IPS-18a (cell line): ENCODE measurements at regions not wholly inside any gene's neighbourhood (a gene's known extent, or its start where the extent isn't known, plus 50 kb on each side); places are given as distances from the start of the nearest gene placed in this dataset.

ENCODE experiments used
- H3K27ac ChIP-seq: one replicate; pipeline ENCODE4 v1.5.1; 2013; ENCODE audit warnings: low read length
- H3K27me3 ChIP-seq: one replicate; pipeline ENCODE4 v1.6.1; 2013; ENCODE audit warnings: mild to moderate bottlenecking, low read length; ENCODE audit not compliant: control insufficient read depth, insufficient read depth
- H3K36me3 ChIP-seq: one replicate; pipeline ENCODE4 v1.6.1; 2013; ENCODE audit warnings: low read depth, low read length; ENCODE audit not compliant: control insufficient read depth
- H3K4me1 ChIP-seq: one replicate; pipeline ENCODE4 v1.6.1; 2013; ENCODE audit warnings: low read depth, low read length; ENCODE audit not compliant: control insufficient read depth
- H3K4me3 ChIP-seq: one replicate; pipeline ENCODE4 v1.5.1; 2013; ENCODE audit warnings: low read length
- H3K9ac ChIP-seq: one replicate; pipeline ENCODE4 v1.6.1; 2013; ENCODE audit warnings: mild to moderate bottlenecking, low read length, moderate library complexity
- H3K9me3 ChIP-seq: one replicate; pipeline ENCODE4 v1.6.1; 2013; ENCODE audit warnings: low read depth, low read length; ENCODE audit not compliant: control insufficient read depth

- Histone ChIP-seq H3K27me3 (no peaks in the 10 kb centered on the region), H3K4me3 (no peak overlapping the region), H3K9ac (no peak overlapping the region), H3K4me1 (peaks cover 20% of the 10 kb centered on the region), H3K36me3 (no peaks in the 10 kb centered on the region), H3K9me3 (no peaks in the 10 kb centered on the region), H3K27ac (no peak overlapping the region)
Measured at GRCh38 chr1:101739146-101739545, 257.6 kb downstream of the OLFM3 start.

GRCh38 chr1:101739826-101740330, 256.8 kb downstream of the OLFM3 start:
- Histone ChIP-seq H3K36me3 (no peaks in the 10 kb centered on the region), H3K9me3 (no peaks in the 10 kb centered on the region), H3K9ac (no peak overlapping the region), H3K4me3 (no peak overlapping the region), H3K4me1 (peaks cover 20% of the 10 kb centered on the region), H3K27ac (no peak overlapping the region), H3K27me3 (no peaks in the 10 kb centered on the region)

- no peak overlapping the region for H3K9ac ChIP-seq
- H3K9me3 ChIP-seq, result no peaks in the 10 kb centered on the region
- no peak overlapping the region for H3K4me3 ChIP-seq
- peaks cover 20% of the 10 kb centered on the region for H3K4me1 ChIP-seq
- no peaks in the 10 kb centered on the region for H3K27me3 ChIP-seq
- no peaks in the 10 kb centered on the region for H3K36me3 ChIP-seq
- no peak overlapping the region for H3K27ac ChIP-seq
Measured at GRCh38 chr1:101741910-101742309, 254.8 kb downstream of the OLFM3 start.

GRCh38 chr1:101742509-101742908, 254.2 kb downstream of the OLFM3 start:
- H3K27ac ChIP-seq, result no peak overlapping the region
- H3K4me3 ChIP-seq, result no peak overlapping the region
- H3K9me3 ChIP-seq, result no peaks in the 10 kb centered on the region
- peaks cover 20% of the 10 kb centered on the region for H3K4me1 ChIP-seq
- no peak overlapping the region for H3K9ac ChIP-seq
- H3K36me3 ChIP-seq, result no peaks in the 10 kb centered on the region
- no peaks in the 10 kb centered on the region for H3K27me3 ChIP-seq

- H3K9ac ChIP-seq, result no peak overlapping the region
- peaks cover 14% of the 10 kb centered on the region for H3K4me1 ChIP-seq
- H3K27me3 ChIP-seq, result no peaks in the 10 kb centered on the region
- H3K9me3 ChIP-seq, result no peaks in the 10 kb centered on the region
- H3K27ac ChIP-seq, result no peak overlapping the region
- H3K4me3 ChIP-seq, result no peak overlapping the region
- H3K36me3 ChIP-seq, result no peaks in the 10 kb centered on the region
Measured at GRCh38 chr1:101745551-101746270, 251.0 kb downstream of the OLFM3 start.

- Histone ChIP-seq H3K4me3 (no peak overlapping the region), H3K36me3 (no peaks in the 10 kb centered on the region), H3K9ac (no peak overlapping the region), H3K27me3 (no peaks in the 10 kb centered on the region), H3K27ac (no peak overlapping the region), H3K4me1 (no peaks in the 10 kb centered on the region), H3K9me3 (no peaks in the 10 kb centered on the region)
Measured at GRCh38 chr1:101748077-101748476, 248.6 kb downstream of the OLFM3 start.
